GM13977 (cell line): ENCODE measurements at regions not wholly inside any gene's neighbourhood (a gene's known extent, or its start where the extent isn't known, plus 50 kb on each side); places are given as distances from the start of the nearest gene placed in this dataset.
"Not testable (repeated sequence)": the region's sequence is repeated elsewhere in the genome, so short reads cannot be mapped to it uniquely, and the experiment has no call there.

Experiments used
- DNase-seq: peaks from one replicate; pipeline ENCODE4 v3.0.0; 2012; ENCODE audit warnings: low spot score
- in situ Hi-C: fragments of 300-500 bp; cut with MboI; formaldehyde crosslinking; loops from one replicate; pipeline ENCODE4 v1.12.0; 2022; ENCODE audit warnings: low sequenced_read_pairs, low pct_unique_long_range_greater_than_20kb, mixed read lengths, inconsistent platforms; ENCODE audit not compliant: unreplicated experiment
- TF ChIP-seq, protein P1 (sequence below): IDR thresholded peaks from 2 replicates; pipeline ENCODE4 v1.5.1; 2012; ENCODE audit warnings: mild to moderate bottlenecking, control low read depth; ENCODE audit not compliant: insufficient read depth; ENCODE audit errors: extremely low read depth, missing control alignments

DNA sequence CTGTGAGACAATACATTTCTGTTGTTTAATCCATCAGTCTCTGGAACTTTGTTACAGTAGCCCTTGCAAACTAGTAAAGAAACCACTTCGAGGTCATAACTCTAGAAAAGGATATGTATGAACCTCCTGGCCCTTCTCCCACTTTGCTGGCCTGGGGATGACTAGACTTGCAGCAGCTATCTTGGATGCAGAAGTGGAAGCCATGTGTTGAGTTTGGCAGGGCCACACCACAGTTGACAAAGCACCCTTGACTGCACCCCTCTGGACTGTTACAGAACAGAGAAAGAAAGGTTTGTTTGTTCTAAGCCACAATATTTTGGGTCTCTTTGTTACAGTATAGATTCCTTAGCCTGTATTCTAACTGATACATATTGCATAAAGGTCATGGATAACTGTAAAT lies 183.2 kb upstream of the TAS2R1 start:
- TF ChIP-seq, protein P1, sequence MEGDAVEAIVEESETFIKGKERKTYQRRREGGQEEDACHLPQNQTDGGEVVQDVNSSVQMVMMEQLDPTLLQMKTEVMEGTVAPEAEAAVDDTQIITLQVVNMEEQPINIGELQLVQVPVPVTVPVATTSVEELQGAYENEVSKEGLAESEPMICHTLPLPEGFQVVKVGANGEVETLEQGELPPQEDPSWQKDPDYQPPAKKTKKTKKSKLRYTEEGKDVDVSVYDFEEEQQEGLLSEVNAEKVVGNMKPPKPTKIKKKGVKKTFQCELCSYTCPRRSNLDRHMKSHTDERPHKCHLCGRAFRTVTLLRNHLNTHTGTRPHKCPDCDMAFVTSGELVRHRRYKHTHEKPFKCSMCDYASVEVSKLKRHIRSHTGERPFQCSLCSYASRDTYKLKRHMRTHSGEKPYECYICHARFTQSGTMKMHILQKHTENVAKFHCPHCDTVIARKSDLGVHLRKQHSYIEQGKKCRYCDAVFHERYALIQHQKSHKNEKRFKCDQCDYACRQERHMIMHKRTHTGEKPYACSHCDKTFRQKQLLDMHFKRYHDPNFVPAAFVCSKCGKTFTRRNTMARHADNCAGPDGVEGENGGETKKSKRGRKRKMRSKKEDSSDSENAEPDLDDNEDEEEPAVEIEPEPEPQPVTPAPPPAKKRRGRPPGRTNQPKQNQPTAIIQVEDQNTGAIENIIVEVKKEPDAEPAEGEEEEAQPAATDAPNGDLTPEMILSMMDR: no peak
- DNase-seq: no peak
- in situ Hi-C loops: no loop called here

DNA sequence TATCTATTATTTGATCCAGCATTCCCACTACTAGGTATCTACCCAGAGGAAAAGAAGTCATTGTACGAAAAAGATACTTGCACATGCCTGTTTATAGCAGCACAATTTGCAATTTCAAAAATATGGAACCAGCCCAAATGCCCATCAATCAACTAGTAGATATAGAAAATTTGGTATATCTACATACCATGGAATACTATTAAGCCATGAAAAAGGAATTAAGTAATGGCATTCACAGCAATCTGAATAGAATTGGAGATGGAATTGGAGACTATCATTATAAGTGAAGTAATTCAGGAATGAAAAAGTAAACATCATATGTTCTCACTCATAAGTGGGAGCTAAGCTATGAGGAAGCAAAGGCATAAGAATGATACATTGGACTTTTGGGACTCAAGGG lies 177.2 kb upstream of the TAS2R1 start:
- in situ Hi-C loops, DNase-seq: not testable (repeated sequence)

DNA sequence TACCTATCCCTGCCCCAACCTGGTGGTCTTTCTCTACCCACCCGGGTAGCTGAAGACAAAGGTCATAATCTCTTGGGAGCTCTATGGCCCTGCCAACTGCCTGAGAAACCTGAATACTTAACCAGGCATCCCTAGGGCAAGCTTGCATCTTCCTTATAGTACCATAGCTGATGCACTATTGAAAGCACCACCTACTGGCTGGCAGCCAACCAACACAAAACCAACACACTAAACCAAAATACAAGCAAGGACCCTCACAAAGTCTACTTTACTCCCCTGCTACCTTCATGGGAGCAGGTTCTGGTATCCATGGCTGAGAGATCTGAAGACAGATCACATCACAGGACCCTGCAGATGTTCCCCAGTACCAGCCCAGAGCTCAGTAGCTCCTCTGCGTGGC lies 171.8 kb upstream of the TAS2R1 start:
- no peak for DNase-seq
- in situ Hi-C loops: no loop called here
- TF ChIP-seq, protein P1: no peak

DNA sequence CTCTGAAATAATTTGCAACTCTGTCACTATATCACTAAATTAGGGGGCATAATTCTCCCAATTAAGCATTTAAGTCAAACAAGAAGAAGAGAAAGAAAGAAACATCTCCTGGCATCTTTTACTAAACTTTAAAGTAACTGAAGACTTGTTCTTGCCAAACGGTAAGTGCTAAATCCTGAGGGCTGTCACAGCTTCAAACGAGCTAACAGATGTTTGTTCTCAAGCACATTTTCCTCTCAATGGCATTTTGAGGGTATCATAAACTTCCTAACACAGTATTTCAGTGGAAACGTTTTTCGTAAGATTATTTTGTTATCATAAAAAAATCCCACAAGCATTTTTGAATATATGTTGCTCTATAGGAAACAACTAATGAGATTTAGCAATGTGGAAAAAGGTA lies 169.5 kb upstream of the TAS2R1 start:
- in situ Hi-C loops: no loop called here
- no peak for DNase-seq
- TF ChIP-seq, protein P1: no peak

GRCh38 chr5:9790276-9790675 lies 160.1 kb upstream of the TAS2R1 start:
- TF ChIP-seq, protein P1: no peak
- DNase-seq: no peak
- in situ Hi-C loops: no loop called here

DNA sequence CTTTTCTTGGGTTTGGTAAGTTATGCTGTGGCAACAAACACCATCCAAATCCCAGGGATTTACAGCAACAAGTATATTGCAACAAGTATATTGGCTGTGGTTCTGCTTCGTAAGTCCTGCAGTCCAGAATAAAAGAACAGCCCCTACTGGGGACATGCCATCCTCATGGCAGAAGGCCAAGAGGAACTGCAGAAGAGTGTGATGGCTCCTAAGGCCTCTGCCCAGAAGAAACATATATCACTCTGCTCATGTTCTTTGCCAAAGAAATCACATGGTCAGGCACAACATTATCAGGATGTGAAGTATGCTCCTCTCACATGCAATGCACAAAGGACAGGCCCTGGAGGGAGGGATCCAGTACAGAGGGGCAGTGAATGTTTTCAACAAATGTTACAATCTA lies 159.6 kb upstream of the TAS2R1 start:
- DNase-seq: no peak
- TF ChIP-seq, protein P1: no peak
- in situ Hi-C loops: no loop called here

- in situ Hi-C loops: no loop called here
- no peak for DNase-seq
- TF ChIP-seq, protein P1: no peak
Observed at GRCh38 chr5:9787861-9788600, 157.9 kb upstream of the TAS2R1 start.
